SH-SY5Y (cell line): ENCODE measurements at regions not wholly inside any gene's neighbourhood (a gene's known extent, or its start where the extent isn't known, plus 50 kb on each side); places are given as distances from the start of the nearest gene placed in this dataset.

Source experiments
- GATA2 ChIP-seq: IDR thresholded peaks from 2 replicates; pipeline ENCODE4 v1.6.1; 2011; ENCODE audit warnings: mild to moderate bottlenecking, low read depth, low read length
- GATA3 ChIP-seq: IDR thresholded peaks from 2 replicates; pipeline ENCODE4 v1.6.1; 2011; ENCODE audit warnings: low read depth, mild to moderate bottlenecking, low read length, moderate library complexity

DNA sequence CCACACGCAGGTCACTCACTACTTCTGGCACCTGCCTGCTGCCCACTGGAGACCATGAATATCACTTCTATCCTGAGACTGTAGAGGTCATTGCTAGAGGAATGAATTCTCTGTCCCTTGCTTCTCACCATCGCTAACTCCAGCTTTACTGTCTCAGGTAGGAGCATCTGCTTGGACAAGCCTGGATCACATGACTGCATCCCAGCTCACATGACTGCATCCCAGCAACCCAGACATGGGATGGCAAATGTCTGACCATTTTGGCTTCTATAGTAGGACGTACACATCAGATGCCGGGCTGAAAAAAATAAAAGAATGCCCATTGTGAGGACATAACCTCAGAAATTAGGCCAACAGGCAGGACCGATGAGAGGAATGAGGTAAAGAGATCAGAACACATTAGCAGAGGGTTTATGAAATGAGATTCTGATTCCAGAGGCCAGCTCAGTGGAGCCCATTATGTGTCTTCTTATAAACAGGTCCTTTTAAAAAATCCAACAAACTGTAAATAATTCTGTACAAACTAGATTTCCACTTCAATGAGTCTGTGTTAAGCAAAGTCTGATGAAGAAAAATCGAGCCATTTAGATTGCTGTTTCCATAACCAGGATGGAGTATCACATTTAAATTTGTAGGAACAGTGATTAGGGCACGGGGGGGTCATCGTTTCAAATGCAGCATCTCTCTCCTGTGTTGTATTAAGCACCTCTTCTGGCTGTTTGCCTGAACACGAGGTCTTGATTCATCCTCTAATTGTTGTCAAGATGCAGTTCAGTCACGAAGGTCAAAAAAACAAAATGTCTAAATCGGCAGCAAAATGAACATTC is 126.7 kb downstream of the MTHFS start:
- no peak for TF ChIP-seq GATA2
- no peak for TF ChIP-seq GATA3
